ENCODE measurements at regions not wholly inside any gene's neighbourhood (a gene's known extent, or its start where the extent isn't known, plus 50 kb on each side); places are given as distances from the start of the nearest gene placed in this dataset.

- no peak for DNase-seq (ENCODE audit: low read depth in 1 of 2, low spot score in 1 of 2)
- no peak for TF ChIP-seq JUND (IDR thresholded peaks at IDR 0.05; ENCODE audit: low read depth)
- in situ Hi-C loops (cut with HindIII; ENCODE audit: low pct_unique_long_range_greater_than_20kb, low sequenced_read_pairs): no loop called here
Measured at GRCh38 chr13:33466262-33466661, 180.7 kb upstream of the STARD13 start.

- in situ Hi-C loops (cut with HindIII; ENCODE audit: low pct_unique_long_range_greater_than_20kb, low sequenced_read_pairs): no loop called here
- no peak for TF ChIP-seq JUND (IDR thresholded peaks at IDR 0.05; ENCODE audit: low read depth)
- DNase-seq (ENCODE audit: low read depth in 1 of 2, low spot score in 1 of 2): no peak
Measured at GRCh38 chr13:33467556-33467955, 182.0 kb upstream of the STARD13 start.

GRCh38 chr13:33471204-33471603, 185.6 kb upstream of the STARD13 start:
- in situ Hi-C loops (cut with HindIII; ENCODE audit: low pct_unique_long_range_greater_than_20kb, low sequenced_read_pairs): no loop called here
- TF ChIP-seq JUND (IDR thresholded peaks at IDR 0.05; ENCODE audit: low read depth): no peak
- DNase-seq (ENCODE audit: low read depth in 1 of 2, low spot score in 1 of 2): peak in 1 of 2 experiments; percentile 25

GRCh38 chr13:33472446-33472845, 186.9 kb upstream of the STARD13 start:
- no peak for DNase-seq (ENCODE audit: low read depth in 1 of 2, low spot score in 1 of 2)
- in situ Hi-C loops (cut with HindIII; ENCODE audit: low pct_unique_long_range_greater_than_20kb, low sequenced_read_pairs): no loop called here

GRCh38 chr13:33479105-33479504, 193.6 kb upstream of the STARD13 start:
- DNase-seq (ENCODE audit: low read depth in 1 of 2, low spot score in 1 of 2): no peak
- in situ Hi-C loops (cut with HindIII; ENCODE audit: low pct_unique_long_range_greater_than_20kb, low sequenced_read_pairs): no loop called here
- TF ChIP-seq JUND (IDR thresholded peaks at IDR 0.05; ENCODE audit: low read depth): no peak

More at GRCh38 chr13:33472446-33472845, 186.9 kb upstream of the STARD13 start:
- TF ChIP-seq JUND (IDR thresholded peaks at IDR 0.05; ENCODE audit: low read depth): no peak

GRCh38 chr13:33480561-33480960, 195.0 kb upstream of the STARD13 start:
- in situ Hi-C loops (cut with HindIII; ENCODE audit: low pct_unique_long_range_greater_than_20kb, low sequenced_read_pairs): no loop called here
- TF ChIP-seq JUND (IDR thresholded peaks at IDR 0.05; ENCODE audit: low read depth): no peak
- DNase-seq (ENCODE audit: low read depth in 1 of 2, low spot score in 1 of 2): no peak

- in situ Hi-C loops (cut with HindIII; ENCODE audit: low pct_unique_long_range_greater_than_20kb, low sequenced_read_pairs): no loop called here
- TF ChIP-seq JUND (IDR thresholded peaks at IDR 0.05; ENCODE audit: low read depth): no peak
- DNase-seq (ENCODE audit: low read depth in 1 of 2, low spot score in 1 of 2): no peak
Measured at GRCh38 chr13:33483471-33483870, 197.9 kb upstream of the STARD13 start.

- no peak for TF ChIP-seq JUND (IDR thresholded peaks at IDR 0.05; ENCODE audit: low read depth)
- DNase-seq (ENCODE audit: low read depth in 1 of 2, low spot score in 1 of 2): no peak
- in situ Hi-C loops (cut with HindIII; ENCODE audit: low pct_unique_long_range_greater_than_20kb, low sequenced_read_pairs): no loop called here
Measured at GRCh38 chr13:33485247-33485646, 199.7 kb upstream of the STARD13 start.

GRCh38 chr13:33487575-33488243, 202.2 kb upstream of the STARD13 start:
- no peak for TF ChIP-seq JUND (IDR thresholded peaks at IDR 0.05; ENCODE audit: low read depth)
- in situ Hi-C loops (cut with HindIII; ENCODE audit: low pct_unique_long_range_greater_than_20kb, low sequenced_read_pairs): no loop called here
- DNase-seq (ENCODE audit: low read depth in 1 of 2, low spot score in 1 of 2): peak in 1 of 2 experiments; percentile 68

- DNase-seq (ENCODE audit: low read depth in 1 of 2, low spot score in 1 of 2): no peak
- TF ChIP-seq JUND (IDR thresholded peaks at IDR 0.05; ENCODE audit: low read depth): no peak
- in situ Hi-C loops (cut with HindIII; ENCODE audit: low pct_unique_long_range_greater_than_20kb, low sequenced_read_pairs): no loop called here
Measured at GRCh38 chr13:33489563-33489962, 204.0 kb upstream of the STARD13 start.

- TF ChIP-seq JUND (IDR thresholded peaks at IDR 0.05; ENCODE audit: low read depth): no peak
- DNase-seq (ENCODE audit: low read depth in 1 of 2, low spot score in 1 of 2): no peak
- in situ Hi-C loops (cut with HindIII; ENCODE audit: low pct_unique_long_range_greater_than_20kb, low sequenced_read_pairs): no loop called here
Measured at GRCh38 chr13:33490461-33491327, 205.1 kb upstream of the STARD13 start.

GRCh38 chr13:33493672-33494365, 208.3 kb upstream of the STARD13 start:
- no peak for TF ChIP-seq JUND (IDR thresholded peaks at IDR 0.05; ENCODE audit: low read depth)
- no peak for DNase-seq (ENCODE audit: low read depth in 1 of 2, low spot score in 1 of 2)
- in situ Hi-C loops (cut with HindIII; ENCODE audit: low pct_unique_long_range_greater_than_20kb, low sequenced_read_pairs): no loop called here

Data from T47D (cell line).